ENCODE measurements at regions not wholly inside any gene's neighbourhood (a gene's known extent, or its start where the extent isn't known, plus 50 kb on each side); places are given as distances from the start of the nearest gene placed in this dataset.

DNA sequence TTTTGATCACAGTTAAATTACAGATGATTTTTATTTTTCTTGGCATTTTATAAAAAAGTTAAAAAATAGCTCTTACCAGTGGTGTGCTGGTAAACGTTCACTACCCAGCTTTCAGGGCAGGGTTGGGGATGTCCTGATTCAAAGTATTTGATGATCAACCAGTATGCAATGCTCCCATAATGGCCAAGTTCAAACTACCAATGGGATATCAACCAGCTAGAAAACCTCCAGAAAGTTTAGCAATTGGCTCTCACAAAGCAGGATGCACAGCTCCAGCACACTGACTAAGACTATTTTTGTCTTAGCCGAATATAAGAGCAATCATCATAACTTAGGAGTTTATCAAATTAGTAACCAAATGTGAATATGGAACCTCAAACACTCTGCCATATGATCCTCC lies 108.0 kb upstream of the PDE5A start:
- no peaks in the 10 kb centered on the region for H3K36me3 ChIP-seq (ENCODE audit: control insufficient read depth in 2 of 2, insufficient read depth in 2 of 2, low read length in 1 of 2)
- no peak overlapping the region for H3K27ac ChIP-seq (ENCODE audit: control insufficient read depth, insufficient read depth)
- no peak overlapping the region for H2AFZ ChIP-seq (ENCODE audit: control insufficient read depth, low read depth, low read length)
- CTCF ChIA-PET, result interaction anchor here (0.9 to 1.2 kb wide), 2 partner anchors 108 to 694 kb away, joined by 3 read pairs; partner anchors contain the start of gene PDE5A
- 2% methylated on average over 2 of the region's 2 CpGs for WGBS (ENCODE audit: insufficient coverage, insufficient replicate concordance, low lambda C conversion rate, missing lambda C conversion rate)
- no peaks in the 10 kb centered on the region for H3K4me1 ChIP-seq (ENCODE audit: control insufficient read depth, insufficient read depth, low read length)
- H3K4me3 ChIP-seq, result no peak overlapping the region
- DNase-seq (ENCODE audit: low read depth, low spot score) (no peak), ATAC-seq (no peak), FAIRE-seq (no peak)
- SMC1A ChIA-PET (ENCODE audit: uncharacterized antibody, unreplicated experiment), result interaction anchor here (0.9 to 1.7 kb wide), 2 partner anchors 11 to 18 kb away, joined by 3 to 4 read pairs; no protein-coding TSS in a partner anchor
- in situ Hi-C loops (cut with MboI), result no loop called here
- H3K9me3 ChIP-seq (replicated peaks; ENCODE audit: control insufficient read depth, insufficient read depth, low read length), result no peaks in the 10 kb centered on the region
- no peak overlapping the region for H3K9ac ChIP-seq (ENCODE audit: control insufficient read depth, insufficient read depth, low read length)
- RAD21 ChIA-PET (ENCODE audit: unreplicated experiment), result no interaction called here
- no peaks in the 10 kb centered on the region for H3K79me2 ChIP-seq (ENCODE audit: control insufficient read depth, insufficient read depth, low read length)
- no peaks in the 10 kb centered on the region for H3K27me3 ChIP-seq (replicated peaks in 1 of 2; ENCODE audit: control insufficient read depth in 2 of 2, insufficient read depth in 2 of 2, low read length in 1 of 2)
- no TSS peak for BruUV-seq (replicated peaks)
- no peaks in the 10 kb centered on the region for H4K20me1 ChIP-seq (ENCODE audit: control insufficient read depth, insufficient read depth)
- POLR2A ChIA-PET, result no interaction called here
- no peak overlapping the region for H3K4me2 ChIP-seq (ENCODE audit: control insufficient read depth, insufficient read depth)
- intact Hi-C loops (cut with micrococcal nuclease; ENCODE audit: unreplicated experiment), result no loop called here
- no peak for TF ChIP-seq EED (IDR thresholded peaks at IDR 0.05; ENCODE audit: low read depth)
- no peak for TF ChIP-seq RB1 (IDR thresholded peaks at IDR 0.05; ENCODE audit: borderline replicate concordance)
- TF ChIP-seq, protein P1, sequence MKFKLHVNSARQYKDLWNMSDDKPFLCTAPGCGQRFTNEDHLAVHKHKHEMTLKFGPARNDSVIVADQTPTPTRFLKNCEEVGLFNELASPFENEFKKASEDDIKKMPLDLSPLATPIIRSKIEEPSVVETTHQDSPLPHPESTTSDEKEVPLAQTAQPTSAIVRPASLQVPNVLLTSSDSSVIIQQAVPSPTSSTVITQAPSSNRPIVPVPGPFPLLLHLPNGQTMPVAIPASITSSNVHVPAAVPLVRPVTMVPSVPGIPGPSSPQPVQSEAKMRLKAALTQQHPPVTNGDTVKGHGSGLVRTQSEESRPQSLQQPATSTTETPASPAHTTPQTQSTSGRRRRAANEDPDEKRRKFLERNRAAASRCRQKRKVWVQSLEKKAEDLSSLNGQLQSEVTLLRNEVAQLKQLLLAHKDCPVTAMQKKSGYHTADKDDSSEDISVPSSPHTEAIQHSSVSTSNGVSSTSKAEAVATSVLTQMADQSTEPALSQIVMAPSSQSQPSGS (IDR thresholded peaks at IDR 0.05; ENCODE audit: low read length), result no peak
- no peak for TF ChIP-seq SPI1 (IDR thresholded peaks at IDR 0.05; ENCODE audit: borderline replicate concordance, insufficient read depth, low read depth, low read length)
- TF ChIP-seq FOXK2 (IDR thresholded peaks at IDR 0.05), result no peak
- TF ChIP-seq, protein P2, sequence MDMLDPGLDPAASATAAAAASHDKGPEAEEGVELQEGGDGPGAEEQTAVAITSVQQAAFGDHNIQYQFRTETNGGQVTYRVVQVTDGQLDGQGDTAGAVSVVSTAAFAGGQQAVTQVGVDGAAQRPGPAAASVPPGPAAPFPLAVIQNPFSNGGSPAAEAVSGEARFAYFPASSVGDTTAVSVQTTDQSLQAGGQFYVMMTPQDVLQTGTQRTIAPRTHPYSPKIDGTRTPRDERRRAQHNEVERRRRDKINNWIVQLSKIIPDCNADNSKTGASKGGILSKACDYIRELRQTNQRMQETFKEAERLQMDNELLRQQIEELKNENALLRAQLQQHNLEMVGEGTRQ (IDR thresholded peaks at IDR 0.05; ENCODE audit: borderline replicate concordance, low read depth, low read length), result no peak
- no peak for TF ChIP-seq POLR2AphosphoS2 (IDR thresholded peaks at IDR 0.05; ENCODE audit: low read depth, low read length)
- TF ChIP-seq, protein P3, sequence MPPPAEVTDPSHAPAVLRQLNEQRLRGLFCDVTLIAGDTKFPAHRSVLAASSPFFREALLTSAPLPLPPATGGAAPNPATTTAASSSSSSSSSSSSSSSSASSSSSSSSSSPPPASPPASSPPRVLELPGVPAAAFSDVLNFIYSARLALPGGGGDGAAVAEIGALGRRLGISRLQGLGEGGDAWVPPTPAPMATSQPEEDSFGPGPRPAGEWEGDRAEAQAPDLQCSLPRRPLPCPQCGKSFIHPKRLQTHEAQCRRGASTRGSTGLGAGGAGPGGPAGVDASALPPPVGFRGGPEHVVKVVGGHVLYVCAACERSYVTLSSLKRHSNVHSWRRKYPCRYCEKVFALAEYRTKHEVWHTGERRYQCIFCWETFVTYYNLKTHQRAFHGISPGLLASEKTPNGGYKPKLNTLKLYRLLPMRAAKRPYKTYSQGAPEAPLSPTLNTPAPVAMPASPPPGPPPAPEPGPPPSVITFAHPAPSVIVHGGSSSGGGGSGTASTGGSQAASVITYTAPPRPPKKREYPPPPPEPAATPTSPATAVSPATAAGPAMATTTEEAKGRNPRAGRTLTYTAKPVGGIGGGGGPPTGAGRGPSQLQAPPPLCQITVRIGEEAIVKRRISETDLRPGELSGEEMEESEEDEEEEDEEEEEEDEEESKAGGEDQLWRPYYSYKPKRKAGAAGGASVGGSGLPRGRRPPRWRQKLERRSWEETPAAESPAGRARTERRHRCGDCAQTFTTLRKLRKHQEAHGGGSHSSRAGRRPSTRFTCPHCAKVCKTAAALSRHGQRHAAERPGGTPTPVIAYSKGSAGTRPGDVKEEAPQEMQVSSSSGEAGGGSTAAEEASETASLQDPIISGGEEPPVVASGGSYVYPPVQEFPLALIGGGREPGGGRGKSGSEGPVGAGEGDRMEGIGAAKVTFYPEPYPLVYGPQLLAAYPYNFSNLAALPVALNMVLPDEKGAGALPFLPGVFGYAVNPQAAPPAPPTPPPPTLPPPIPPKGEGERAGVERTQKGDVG (CRISPR knock-in tag; IDR thresholded peaks at IDR 0.05), result no peak

Data from GM12878 (cell line).